T47D (cell line): ENCODE measurements at regions not wholly inside any gene's neighbourhood (a gene's known extent, or its start where the extent isn't known, plus 50 kb on each side); places are given as distances from the start of the nearest gene placed in this dataset.
"Not testable (repeated sequence)": the region's sequence is repeated elsewhere in the genome, so short reads cannot be mapped to it uniquely, and the experiment has no call there.

ENCODE experiments used
- DNase-seq, 2 experiments: peaks; one replicate each; pipeline versions ENCODE4 v3.0.0 to v3.0.0-alpha.2; 2011 to 2012; ENCODE audit warnings: low read depth in 1 of 2, low spot score in 1 of 2
- JUND ChIP-seq: IDR thresholded peaks from 2 replicates; pipeline ENCODE4 v1.6.1; 2012; ENCODE audit warnings: low read depth
- in situ Hi-C: cut with HindIII; loops from 2 replicates; pipeline ENCODE4 v1.10.0; 2016; ENCODE audit warnings: low sequenced_read_pairs, low pct_unique_long_range_greater_than_20kb

GRCh38 chr5:164217464-164217863 is 712.0 kb downstream of the MAT2B start:
- DNase-seq = no peak
- no peak for TF ChIP-seq JUND
- in situ Hi-C loops = no loop called here

- DNase-seq = no peak
- in situ Hi-C loops = no loop called here
- TF ChIP-seq JUND = no peak
Observed at GRCh38 chr5:164220522-164220921, 715.1 kb downstream of the MAT2B start.

- in situ Hi-C loops = no loop called here
- no peak for DNase-seq
- TF ChIP-seq JUND = no peak
Observed at GRCh38 chr5:164224236-164224635, 718.8 kb downstream of the MAT2B start.

- in situ Hi-C loops = no loop called here
- DNase-seq = no peak
- TF ChIP-seq JUND = no peak
Observed at GRCh38 chr5:164224772-164225171, 719.4 kb downstream of the MAT2B start.

- no peak for DNase-seq
- in situ Hi-C loops = no loop called here
Observed at GRCh38 chr5:164230341-164230740, 724.9 kb downstream of the MAT2B start.

GRCh38 chr5:164233791-164234190 is 728.4 kb downstream of the MAT2B start:
- no peak for TF ChIP-seq JUND
- no peak for DNase-seq
- in situ Hi-C loops = no loop called here

More at GRCh38 chr5:164230341-164230740, 724.9 kb downstream of the MAT2B start:
- TF ChIP-seq JUND = no peak

DNA sequence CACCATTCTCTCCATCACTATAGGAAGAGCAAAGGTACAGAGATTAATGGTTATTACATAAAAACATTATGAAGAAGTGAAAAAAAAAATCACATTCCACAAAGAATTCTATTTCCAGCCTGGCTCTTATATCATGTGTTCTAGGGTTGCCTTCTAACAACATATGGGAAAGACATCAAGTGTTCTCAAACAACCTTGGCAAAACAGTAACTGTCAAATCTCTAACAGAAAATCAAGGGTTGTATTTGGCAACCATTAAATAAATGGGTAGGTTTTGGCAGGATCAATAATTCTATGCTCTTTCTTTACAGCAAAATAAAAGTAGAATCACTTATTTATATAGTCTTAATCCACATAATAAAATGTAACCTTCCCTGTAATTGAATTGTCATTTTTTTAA is 728.9 kb downstream of the MAT2B start:
- no peak for TF ChIP-seq JUND
- no peak for DNase-seq
- in situ Hi-C loops = no loop called here

- TF ChIP-seq JUND = no peak
- in situ Hi-C loops = no loop called here
- no peak for DNase-seq
Observed at GRCh38 chr5:164235300-164235891, 730.0 kb downstream of the MAT2B start.

- no peak for DNase-seq
- TF ChIP-seq JUND = no peak
- in situ Hi-C loops = no loop called here
Observed at GRCh38 chr5:164237486-164237885, 732.1 kb downstream of the MAT2B start.

DNA sequence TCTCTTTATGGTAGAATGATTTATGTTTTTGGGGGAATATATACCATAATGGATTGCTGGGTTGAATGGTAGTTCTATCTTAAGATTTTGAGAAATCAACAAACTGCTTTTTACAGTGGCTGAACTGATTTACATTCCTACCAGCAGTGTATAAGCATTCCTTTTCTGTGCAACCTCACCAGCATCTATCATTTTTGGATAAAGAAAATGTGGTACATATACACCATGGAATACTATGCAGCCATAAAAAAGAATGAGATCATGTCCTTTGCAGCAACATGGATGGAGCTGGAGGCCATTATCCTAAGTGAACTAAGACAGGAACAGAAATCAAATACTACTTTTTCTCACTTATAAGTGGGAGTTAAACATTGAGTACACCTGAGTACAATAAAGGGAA is 746.4 kb downstream of the MAT2B start:
- DNase-seq, in situ Hi-C loops: not testable (repeated sequence)

DNA sequence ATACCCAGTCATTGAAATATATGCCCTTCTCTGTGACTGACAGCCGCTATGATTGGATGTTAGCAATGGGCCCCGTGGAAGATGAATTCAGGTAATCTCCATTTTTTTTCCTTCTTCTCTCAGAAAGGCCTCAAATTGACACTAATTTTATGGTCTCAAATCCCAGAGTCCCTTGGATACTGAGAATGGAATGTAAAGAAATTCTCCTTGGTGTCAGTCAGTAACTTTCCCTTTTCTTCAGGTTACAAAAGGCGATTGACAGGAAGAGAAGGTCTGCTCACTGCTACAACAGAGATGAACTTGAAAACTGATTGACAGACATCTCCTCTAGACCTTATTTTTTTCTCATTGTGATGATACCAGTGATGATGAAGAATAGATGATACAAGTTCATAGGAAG is 748.3 kb downstream of the MAT2B start:
- DNase-seq = no peak
- in situ Hi-C loops = no loop called here
- TF ChIP-seq JUND = no peak

DNA sequence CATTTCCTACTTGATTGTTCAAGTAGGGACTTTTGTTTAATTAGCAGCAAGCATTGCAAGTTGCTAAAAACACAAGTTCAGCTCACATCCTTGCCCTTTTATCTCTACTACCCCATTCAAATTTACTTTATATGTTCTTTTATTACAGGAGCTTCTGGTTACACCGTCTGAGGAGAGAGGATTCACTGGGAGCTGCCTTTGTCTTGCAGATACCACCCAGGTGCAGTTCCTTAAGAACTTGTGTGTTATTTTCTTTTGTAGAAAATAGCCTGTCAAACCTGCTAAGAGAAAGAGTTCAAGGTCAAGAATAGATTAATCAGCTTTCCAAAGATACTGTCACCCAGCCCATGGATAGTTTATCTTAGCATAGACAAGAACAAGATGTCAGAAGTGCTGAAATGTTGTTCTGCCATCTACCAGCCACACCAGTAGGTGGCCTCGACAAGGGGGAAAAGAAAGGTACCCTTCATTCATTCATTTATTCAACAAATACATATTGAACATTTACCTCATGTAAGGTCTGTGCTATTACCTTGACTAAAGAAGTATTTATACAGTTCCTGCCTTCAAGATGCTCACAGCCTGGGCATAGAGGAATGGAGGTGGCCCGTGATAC is 750.3 kb downstream of the MAT2B start:
- TF ChIP-seq JUND = no peak
- in situ Hi-C loops = no loop called here
- DNase-seq = no peak

DNA sequence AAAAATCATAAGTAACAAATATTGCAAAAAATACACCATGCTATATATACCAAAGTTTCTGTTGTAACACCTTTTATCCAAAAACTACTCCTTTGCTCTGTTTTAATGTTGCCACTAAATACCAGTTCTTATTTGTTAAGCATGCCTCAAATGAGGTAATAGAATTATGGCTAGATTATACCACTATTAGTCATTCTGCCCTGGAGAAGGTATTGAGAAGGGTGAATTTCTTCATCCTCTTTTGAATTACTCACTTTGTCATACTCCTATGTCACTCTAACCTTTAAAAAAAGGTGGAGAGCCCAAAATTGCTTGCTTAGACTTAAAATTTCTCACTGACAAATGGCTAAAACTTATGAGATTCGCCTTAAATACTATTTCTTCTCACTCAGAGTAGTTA is 750.9 kb downstream of the MAT2B start:
- in situ Hi-C loops = no loop called here
- no peak for TF ChIP-seq JUND
- no peak for DNase-seq

- no peak for TF ChIP-seq JUND
- no peak for DNase-seq
- in situ Hi-C loops = no loop called here
Observed at GRCh38 chr5:164256954-164257353, 751.5 kb downstream of the MAT2B start.
